ENCODE measurements at regions not wholly inside any gene's neighbourhood (a gene's known extent, or its start where the extent isn't known, plus 50 kb on each side); places are given as distances from the start of the nearest gene placed in this dataset.
"Not testable (repeated sequence)": the region's sequence is repeated elsewhere in the genome, so short reads cannot be mapped to it uniquely, and the experiment has no call there.

- TF ChIP-seq CTCF (IDR thresholded peaks at IDR 0.05 in 4 of 5, conservative IDR thresholded peaks at IDR 0.05 in 1 of 5); POLR2A (IDR thresholded peaks at IDR 0.05): not testable (repeated sequence)
These were observed 389.2 kb downstream of the SRGAP2C start for GRCh38 chr1:121573881-121574504.
